GM12892 (cell line): ENCODE measurements at regions not wholly inside any gene's neighbourhood (a gene's known extent, or its start where the extent isn't known, plus 50 kb on each side); places are given as distances from the start of the nearest gene placed in this dataset.

ENCODE experiments used
- POLR2A ChIP-seq: IDR thresholded peaks from 2 replicates; pipeline ENCODE4 v1.6.1; 2011; ENCODE audit warnings: low read depth, low read length, control low read depth
- TAF1 ChIP-seq: IDR thresholded peaks from 2 replicates; pipeline ENCODE4 v1.6.1; 2011; ENCODE audit warnings: low read depth, mild to moderate bottlenecking, control low read depth, low read length, borderline replicate concordance

DNA sequence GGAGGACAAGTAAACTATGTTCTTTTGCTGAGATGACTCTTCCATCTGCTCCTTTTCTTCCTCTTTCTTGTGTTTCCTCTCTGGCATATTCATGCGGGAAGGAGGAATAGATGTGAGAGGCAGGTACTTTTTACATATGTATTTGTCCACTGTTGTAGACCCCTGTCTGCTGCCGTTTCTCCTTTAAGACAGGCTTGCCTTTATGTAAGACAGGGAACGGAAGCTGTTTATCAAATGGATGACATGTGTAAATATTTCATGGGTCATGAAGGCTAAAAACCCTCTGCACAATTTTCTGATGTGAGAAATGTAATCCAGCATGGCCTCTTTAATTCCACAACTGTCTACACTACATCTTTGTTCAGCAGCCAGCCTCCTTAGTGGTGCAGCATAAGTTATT lies 1525.5 kb upstream of the NUDT12 start:
- no peak for TF ChIP-seq POLR2A
- TF ChIP-seq TAF1, result no peak
